Neural cell (in vitro differentiated cells): ENCODE measurements at regions not wholly inside any gene's neighbourhood (a gene's known extent, or its start where the extent isn't known, plus 50 kb on each side); places are given as distances from the start of the nearest gene placed in this dataset.

Experiments
- H2AFZ ChIP-seq: fragments of 200-600, 300-800 bp; sonication (generic), shearing (Covaris generic); 2 replicates; pipeline ENCODE4 v1.6.0; 2014; ENCODE audit warnings: low read depth, mild to moderate bottlenecking, antibody characterized with exemption, low read length, moderate library complexity
- H3F3A ChIP-seq: fragments of 200-600 bp; shearing (Covaris generic); 2 replicates; pipeline ENCODE4 v1.6.1; 2016; ENCODE audit warnings: mild to moderate bottlenecking, moderate library complexity, mixed read lengths, antibody characterized with exemption, low read length; ENCODE audit not compliant: insufficient read depth, poor library complexity, severe bottlenecking
- H3K27ac ChIP-seq: fragments of 200-600, 300-800 bp; sonication (generic), shearing (Covaris generic); 2 replicates; pipeline ENCODE4 v1.5.1; 2014; ENCODE audit warnings: mild to moderate bottlenecking, low read length, moderate library complexity
- H3K27me3 ChIP-seq: fragments of 300-800, 200-600 bp; sonication (generic), shearing (Covaris generic); 2 replicates; pipeline ENCODE4 v1.6.0; 2014; ENCODE audit warnings: mild to moderate bottlenecking, low read depth, low read length, moderate library complexity; ENCODE audit not compliant: insufficient read depth
- H3K36me3 ChIP-seq: fragments of 300-800, 200-600 bp; sonication (generic), shearing (Covaris generic); 2 replicates; pipeline ENCODE4 v1.5.1; 2014; ENCODE audit warnings: mild to moderate bottlenecking, antibody characterized with exemption, low read length, moderate library complexity; ENCODE audit not compliant: insufficient read depth
- H3K4me2 ChIP-seq: fragments of 300-800, 200-600 bp; sonication (generic), shearing (Covaris generic); 2 replicates; pipeline ENCODE4 v1.6.0; 2014; ENCODE audit warnings: mild to moderate bottlenecking, low read length
- H3K4me3 ChIP-seq: fragments of 300-800, 200-600 bp; sonication (generic), shearing (Covaris generic); 2 replicates; pipeline ENCODE4 v1.5.1; 2014; ENCODE audit warnings: mild to moderate bottlenecking, low read length, moderate library complexity
- H3K79me2 ChIP-seq: fragments of 200-600 bp; shearing (Covaris generic); replicated peaks from 2 replicates; pipeline ENCODE4 v1.6.0; 2014; ENCODE audit warnings: mild to moderate bottlenecking, low read length, moderate library complexity; ENCODE audit not compliant: insufficient read depth
- H3K9ac ChIP-seq: fragments of 300-800, 200-600 bp; sonication (generic), shearing (Covaris generic); 2 replicates; pipeline ENCODE4 v1.6.1; 2016; ENCODE audit warnings: mild to moderate bottlenecking, low read length, mixed read lengths
- H3K9me2 ChIP-seq: fragments of 200-600 bp; shearing (Covaris generic); 2 replicates; pipeline ENCODE4 v1.6.1; 2016; ENCODE audit warnings: mild to moderate bottlenecking, low read length, mixed read lengths; ENCODE audit not compliant: insufficient read depth
- H3K9me3 ChIP-seq: fragments of 200-600, 300-800 bp; sonication (generic), shearing (Covaris generic); 2 replicates; pipeline ENCODE4 v1.6.1; 2016; ENCODE audit warnings: mild to moderate bottlenecking, mixed run types, low read length, moderate library complexity, mixed read lengths
- H4K20me1 ChIP-seq: fragments of 200-600 bp; shearing (Covaris generic); 2 replicates; pipeline ENCODE4 v1.6.1; 2016; ENCODE audit warnings: mild to moderate bottlenecking, mixed run types; ENCODE audit not compliant: insufficient read depth
- CTCF ChIP-seq: fragments of 450-650 bp; IDR thresholded peaks from 2 replicates; pipeline ENCODE4 v1.5.1; 2014; ENCODE audit warnings: antibody characterized with exemption, mild to moderate bottlenecking, moderate library complexity; ENCODE audit not compliant: poor library complexity, severe bottlenecking
- EP300 ChIP-seq: fragments of 450-650 bp; conservative IDR thresholded peaks from 2 replicates; pipeline ENCODE4 v1.6.1; 2014; ENCODE audit warnings: antibody characterized with exemption, mild to moderate bottlenecking, moderate library complexity; ENCODE audit not compliant: poor library complexity, severe bottlenecking
- EZH2 ChIP-seq: fragments of 200-600, 300-800 bp; shearing (Covaris generic), sonication (generic); IDR thresholded peaks from 2 replicates; pipeline ENCODE4 v1.6.1; 2014; ENCODE audit warnings: antibody characterized with exemption, low read length, borderline replicate concordance, mild to moderate bottlenecking; ENCODE audit not compliant: insufficient read depth, poor library complexity, severe bottlenecking
- MXI1 ChIP-seq: fragments of 450-650 bp; conservative IDR thresholded peaks from 2 replicates; pipeline ENCODE4 v1.6.1; 2014; ENCODE audit warnings: antibody characterized with exemption, mild to moderate bottlenecking; ENCODE audit not compliant: poor library complexity, severe bottlenecking
- POLR2AphosphoS5 ChIP-seq: IDR thresholded peaks from 2 replicates; pipeline ENCODE4 v1.6.1; 2012
- RAD21 ChIP-seq: fragments of 450-650 bp; conservative IDR thresholded peaks from 2 replicates; pipeline ENCODE4 v1.6.1; 2014; ENCODE audit warnings: antibody characterized with exemption, mild to moderate bottlenecking, moderate library complexity
- REST ChIP-seq: IDR thresholded peaks from 2 replicates; pipeline ENCODE4 v1.6.1; 2012; ENCODE audit warnings: borderline replicate concordance
- SMC3 ChIP-seq: fragments of 450-650 bp; conservative IDR thresholded peaks from 2 replicates; pipeline ENCODE4 v1.6.1; 2014; ENCODE audit warnings: antibody characterized with exemption, mild to moderate bottlenecking, moderate library complexity; ENCODE audit not compliant: poor library complexity
- TAF1 ChIP-seq: IDR thresholded peaks from 2 replicates; pipeline ENCODE4 v1.6.1; 2012; ENCODE audit warnings: low read depth

- Histone ChIP-seq H3F3A (no peaks in the 10 kb centered on the region), H3K9me3 (no peaks in the 10 kb centered on the region), H3K9me2 (no peaks in the 10 kb centered on the region), H2AFZ (no peak overlapping the region), H3K79me2 (no peaks in the 10 kb centered on the region), H4K20me1 (no peaks in the 10 kb centered on the region), H3K27ac (no peak overlapping the region), H3K4me2 (no peak overlapping the region), H3K36me3 (no peaks in the 10 kb centered on the region), H3K4me3 (no peak overlapping the region), H3K9ac (no peak overlapping the region), H3K27me3 (no peaks in the 10 kb centered on the region)
- TF ChIP-seq SMC3 (no peak), POLR2AphosphoS5 (no peak), RAD21 (no peak), EP300 (no peak), TAF1 (no peak), CTCF (no peak), EZH2 (no peak)
Measured at GRCh38 chrX:69103539-69103938, 61.7 kb downstream of the PJA1 start.

GRCh38 chrX:69102612-69103194 is 62.5 kb downstream of the PJA1 start:
- H3K27ac ChIP-seq = no peak overlapping the region
- H3K36me3 ChIP-seq = no peaks in the 10 kb centered on the region
- H3K79me2 ChIP-seq = no peaks in the 10 kb centered on the region
- H3K27me3 ChIP-seq = no peaks in the 10 kb centered on the region
- no peak overlapping the region for H3K9ac ChIP-seq
- no peak overlapping the region for H2AFZ ChIP-seq
- H3F3A ChIP-seq = no peaks in the 10 kb centered on the region
- H3K9me2 ChIP-seq = no peaks in the 10 kb centered on the region
- H3K9me3 ChIP-seq = no peaks in the 10 kb centered on the region
- no peaks in the 10 kb centered on the region for H4K20me1 ChIP-seq
- no peak overlapping the region for H3K4me3 ChIP-seq
- H3K4me2 ChIP-seq = no peak overlapping the region
- TF ChIP-seq CTCF (no peak), RAD21 (no peak), EP300 (no peak), POLR2AphosphoS5 (no peak), TAF1 (no peak), EZH2 (no peak), MXI1 (no peak)

- Histone ChIP-seq H3K9me3 (no peaks in the 10 kb centered on the region), H3K27me3 (no peaks in the 10 kb centered on the region), H3K9me2 (no peaks in the 10 kb centered on the region), H3F3A (no peaks in the 10 kb centered on the region), H2AFZ (no peak overlapping the region), H3K36me3 (no peaks in the 10 kb centered on the region), H3K4me2 (no peak overlapping the region), H3K79me2 (no peaks in the 10 kb centered on the region), H3K9ac (no peak overlapping the region), H4K20me1 (no peaks in the 10 kb centered on the region), H3K4me3 (no peak overlapping the region), H3K27ac (no peak overlapping the region)
- TF ChIP-seq MXI1 (no peak), TAF1 (no peak), EP300 (no peak), SMC3 (no peak), CTCF (no peak), REST (no peak), POLR2AphosphoS5 (no peak), RAD21 (no peak), EZH2 (no peak)
Measured at GRCh38 chrX:69101683-69102251, 63.5 kb downstream of the PJA1 start.
